SK-N-SH treated with all-trans-retinoic acid at 6 μM for 48 hours (cell line): ENCODE measurements at regions not wholly inside any gene's neighbourhood (a gene's known extent, or its start where the extent isn't known, plus 50 kb on each side); places are given as distances from the start of the nearest gene placed in this dataset.
A peak's percentile ranks its signal among the peaks of the same experiment; 100 is the strongest.

Experiments used
- ATAC-seq: fragments of 200-7000 bp; cut with Tn5 transposase; 3 replicates; pipeline ENCODE4 v1.9.1; 2020; ENCODE audit warnings: mild to moderate bottlenecking, moderate library complexity
- ARNTL ChIP-seq: fragments of 450-650 bp; formaldehyde crosslinking; IDR thresholded peaks from 2 replicates; pipeline ENCODE4 v1.5.0; 2020; ENCODE audit warnings: low read depth, mild to moderate bottlenecking, moderate library complexity, borderline replicate concordance
- BACH2 ChIP-seq: fragments of 250-450 bp; sonication (Bioruptor Pico); IDR thresholded peaks from 2 replicates; pipeline ENCODE4 v1.9.0; 2021; ENCODE audit warnings: mild to moderate bottlenecking, borderline replicate concordance
- CSDC2 ChIP-seq: fragments of 250-450 bp; sonication (Bioruptor Pico); IDR thresholded peaks from 2 replicates; pipeline ENCODE4 v1.5.0; 2020; ENCODE audit warnings: mild to moderate bottlenecking, moderate library complexity
- ESRRG ChIP-seq: fragments of 250-450 bp; sonication (Bioruptor Pico); IDR thresholded peaks from 2 replicates; pipeline ENCODE4 v1.6.1; 2021; ENCODE audit warnings: mild to moderate bottlenecking
- ISL1 ChIP-seq: fragments of 250-450 bp; sonication (Bioruptor Pico); IDR thresholded peaks from 2 replicates; pipeline ENCODE4 v2.1.2; 2022; ENCODE audit warnings: mild to moderate bottlenecking, moderate library complexity
- OSR1 ChIP-seq: fragments of 250-450 bp; sonication (Bioruptor Pico); IDR thresholded peaks from 2 replicates; pipeline ENCODE4 v1.8.0; 2022; ENCODE audit warnings: moderate library complexity, mild to moderate bottlenecking, inconsistent platforms
- PATZ1 ChIP-seq: fragments of 250-450 bp; sonication (Bioruptor Pico); IDR thresholded peaks from 2 replicates; pipeline ENCODE4 v1.8.0; 2020; ENCODE audit warnings: mild to moderate bottlenecking, moderate library complexity, borderline replicate concordance
- POU6F1 ChIP-seq: fragments of 250-450 bp; sonication (Bioruptor Pico); IDR thresholded peaks from 2 replicates; pipeline ENCODE4 v1.8.0; 2021; ENCODE audit warnings: low read depth, mild to moderate bottlenecking, moderate library complexity, borderline replicate concordance
- PPARA ChIP-seq: fragments of 250-450 bp; sonication (Bioruptor Pico); IDR thresholded peaks from 2 replicates; pipeline ENCODE4 v1.5.0; 2020; ENCODE audit warnings: mild to moderate bottlenecking, borderline replicate concordance
- RARB ChIP-seq: fragments of 250-450 bp; sonication (Bioruptor Pico); IDR thresholded peaks from 2 replicates; pipeline ENCODE4 v1.8.0; 2021; ENCODE audit warnings: mild to moderate bottlenecking, moderate library complexity
- SNAI2 ChIP-seq: fragments of 250-450 bp; sonication (Bioruptor Pico); IDR thresholded peaks from 2 replicates; pipeline ENCODE4 v1.5.0; 2020; ENCODE audit warnings: mild to moderate bottlenecking, moderate library complexity
- TCF4 ChIP-seq: fragments of 250-450 bp; sonication (Bioruptor Pico); IDR thresholded peaks from 2 replicates; pipeline ENCODE4 v1.8.0; 2021; ENCODE audit warnings: mild to moderate bottlenecking, moderate library complexity, borderline replicate concordance
- TOX ChIP-seq: fragments of 250-450 bp; sonication (Bioruptor Pico); IDR thresholded peaks from 2 replicates; pipeline ENCODE4 v1.8.0; 2021; ENCODE audit warnings: mild to moderate bottlenecking, moderate library complexity, borderline replicate concordance
- ZC3H10 ChIP-seq: fragments of 250-450 bp; sonication (Bioruptor Pico); IDR thresholded peaks from 2 replicates; pipeline ENCODE4 v1.5.1; 2021; ENCODE audit warnings: mild to moderate bottlenecking, moderate library complexity
- ZFP3 ChIP-seq: fragments of 250-450 bp; sonication (Bioruptor Pico); IDR thresholded peaks from 2 replicates; pipeline ENCODE4 v1.5.0; 2020; ENCODE audit warnings: mild to moderate bottlenecking, moderate library complexity
- ZFP30 ChIP-seq: fragments of 450-650 bp; formaldehyde crosslinking; IDR thresholded peaks from 2 replicates; pipeline ENCODE4 v1.5.0; 2022; ENCODE audit warnings: mild to moderate bottlenecking, moderate library complexity
- ZNF565 ChIP-seq: fragments of 450-650 bp; formaldehyde crosslinking; conservative IDR thresholded peaks from 2 replicates; pipeline ENCODE4 v1.5.0; 2020; ENCODE audit warnings: low read depth, mild to moderate bottlenecking, moderate library complexity
- ZNF70 ChIP-seq: fragments of 450-650 bp; formaldehyde crosslinking; IDR thresholded peaks from 2 replicates; pipeline ENCODE4 v1.5.0; 2020; ENCODE audit warnings: mild to moderate bottlenecking, moderate library complexity
- TF ChIP-seq, protein P1 (sequence below): fragments of 250-450 bp; sonication (Bioruptor Pico); IDR thresholded peaks from 2 replicates; pipeline ENCODE4 v1.5.1; 2021; ENCODE audit warnings: mild to moderate bottlenecking, moderate library complexity
- TF ChIP-seq, protein P2 (sequence below): fragments of 250-450 bp; sonication (Bioruptor Pico); IDR thresholded peaks from 2 replicates; pipeline ENCODE4 v1.5.1; 2020; ENCODE audit warnings: low read depth, mild to moderate bottlenecking, moderate library complexity
- TF ChIP-seq, protein P3 (sequence below): fragments of 250-450 bp; sonication (Bioruptor Pico); IDR thresholded peaks from 2 replicates; pipeline ENCODE4 v1.5.0; 2020; ENCODE audit warnings: mild to moderate bottlenecking, moderate library complexity

DNA sequence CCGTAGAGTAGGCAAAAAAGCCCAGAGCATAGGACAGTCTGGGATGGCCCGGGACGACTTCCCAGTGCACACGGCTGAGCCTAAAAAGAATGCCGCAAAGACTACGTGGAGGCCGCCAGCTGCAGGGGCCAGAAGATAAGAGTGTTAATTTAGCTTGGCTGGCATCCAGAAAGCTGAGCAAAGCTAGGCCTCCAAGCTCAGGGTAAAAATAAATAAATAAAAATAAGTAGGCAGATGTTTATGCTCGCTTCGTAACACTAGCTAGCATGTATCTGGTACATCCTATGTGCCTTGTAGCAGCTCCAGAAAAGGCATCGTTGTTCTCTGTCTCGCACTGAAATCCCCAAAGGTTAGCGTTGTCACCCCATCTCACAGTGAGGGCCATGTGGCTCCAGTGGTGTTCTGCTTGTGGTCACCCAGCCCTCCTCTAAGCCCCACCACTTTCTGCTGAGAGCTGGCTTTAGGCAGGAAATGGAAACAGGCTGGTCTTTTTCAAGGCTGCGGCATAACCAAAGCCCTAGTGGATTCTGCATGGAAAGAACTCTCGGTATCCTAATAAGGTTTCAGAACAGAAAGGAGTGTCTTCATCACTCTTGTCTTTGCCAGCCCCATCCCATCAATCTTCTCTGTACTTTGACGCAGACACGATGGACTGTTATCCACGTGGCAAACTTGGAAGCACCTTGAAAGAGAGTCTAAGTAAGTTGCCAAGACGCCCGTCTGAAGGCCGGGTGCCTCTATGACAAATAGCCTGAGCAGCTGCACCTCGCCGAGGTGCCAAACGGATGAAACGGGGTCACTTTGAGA, 58.1 kb upstream of the MEF2A start:
- no peak for TF ChIP-seq OSR1 (CRISPR knock-in tag)
- TF ChIP-seq ZC3H10: no peak
- TF ChIP-seq BACH2: no peak
- TF ChIP-seq, protein P1, sequence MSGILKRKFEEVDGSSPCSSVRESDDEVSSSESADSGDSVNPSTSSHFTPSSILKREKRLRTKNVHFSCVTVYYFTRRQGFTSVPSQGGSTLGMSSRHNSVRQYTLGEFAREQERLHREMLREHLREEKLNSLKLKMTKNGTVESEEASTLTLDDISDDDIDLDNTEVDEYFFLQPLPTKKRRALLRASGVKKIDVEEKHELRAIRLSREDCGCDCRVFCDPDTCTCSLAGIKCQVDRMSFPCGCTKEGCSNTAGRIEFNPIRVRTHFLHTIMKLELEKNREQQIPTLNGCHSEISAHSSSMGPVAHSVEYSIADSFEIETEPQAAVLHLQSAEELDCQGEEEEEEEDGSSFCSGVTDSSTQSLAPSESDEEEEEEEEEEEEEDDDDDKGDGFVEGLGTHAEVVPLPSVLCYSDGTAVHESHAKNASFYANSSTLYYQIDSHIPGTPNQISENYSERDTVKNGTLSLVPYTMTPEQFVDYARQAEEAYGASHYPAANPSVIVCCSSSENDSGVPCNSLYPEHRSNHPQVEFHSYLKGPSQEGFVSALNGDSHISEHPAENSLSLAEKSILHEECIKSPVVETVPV: no peak
- TF ChIP-seq, protein P2, sequence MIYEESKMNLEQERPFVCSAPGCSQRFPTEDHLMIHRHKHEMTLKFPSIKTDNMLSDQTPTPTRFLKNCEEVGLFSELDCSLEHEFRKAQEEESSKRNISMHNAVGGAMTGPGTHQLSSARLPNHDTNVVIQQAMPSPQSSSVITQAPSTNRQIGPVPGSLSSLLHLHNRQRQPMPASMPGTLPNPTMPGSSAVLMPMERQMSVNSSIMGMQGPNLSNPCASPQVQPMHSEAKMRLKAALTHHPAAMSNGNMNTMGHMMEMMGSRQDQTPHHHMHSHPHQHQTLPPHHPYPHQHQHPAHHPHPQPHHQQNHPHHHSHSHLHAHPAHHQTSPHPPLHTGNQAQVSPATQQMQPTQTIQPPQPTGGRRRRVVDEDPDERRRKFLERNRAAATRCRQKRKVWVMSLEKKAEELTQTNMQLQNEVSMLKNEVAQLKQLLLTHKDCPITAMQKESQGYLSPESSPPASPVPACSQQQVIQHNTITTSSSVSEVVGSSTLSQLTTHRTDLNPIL: no peak
- TF ChIP-seq ESRRG (CRISPR knock-in tag): no peak
- no peak for TF ChIP-seq PPARA (CRISPR knock-in tag)
- TF ChIP-seq TCF4: peak; percentile 27; the same call in 1 of the 2 replicates
- no peak for TF ChIP-seq PATZ1
- TF ChIP-seq, all 23 proteins: peak for 1
- peak; percentile 56 for ATAC-seq

GRCh38 chr15:99508311-99508645, 57.5 kb upstream of the MEF2A start:
- TF ChIP-seq SNAI2 (CRISPR knock-in tag): no peak
- TF ChIP-seq PATZ1: no peak
- no peak for TF ChIP-seq TOX (CRISPR knock-in tag)
- TF ChIP-seq ZNF565 (CRISPR knock-in tag): no peak
- no peak for TF ChIP-seq POU6F1 (CRISPR knock-in tag)
- no peak for TF ChIP-seq ESRRG (CRISPR knock-in tag)
- TF ChIP-seq, protein P1: no peak
- no peak for TF ChIP-seq RARB (CRISPR knock-in tag)
- ATAC-seq: no peak

DNA sequence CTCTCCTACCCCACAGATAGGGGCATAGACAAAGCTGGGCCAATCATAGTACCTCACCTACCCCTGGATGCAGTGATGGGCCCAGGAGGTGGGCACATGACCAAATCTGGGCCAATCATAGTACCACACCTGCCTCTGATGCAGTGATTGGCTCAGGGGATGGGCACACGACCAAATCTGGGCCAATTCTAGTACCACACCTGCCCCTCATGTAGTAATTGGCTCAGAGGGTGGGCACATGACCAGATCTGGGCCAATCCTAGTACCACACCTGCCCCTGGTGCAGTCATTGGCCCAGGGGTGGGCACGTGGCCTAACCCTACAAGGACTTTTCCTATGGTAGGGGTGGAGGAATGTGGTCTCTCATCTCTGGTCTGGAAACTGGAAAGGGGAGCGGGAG, 56.9 kb upstream of the MEF2A start:
- TF ChIP-seq ARNTL (no peak), ZFP3 (CRISPR knock-in tag) (no peak), ISL1 (CRISPR knock-in tag) (no peak), ZFP30 (CRISPR knock-in tag) (no peak), ZNF565 (CRISPR knock-in tag) (no peak), ZNF70 (CRISPR knock-in tag) (no peak), CSDC2 (CRISPR knock-in tag) (no peak), RARB (CRISPR knock-in tag) (no peak)
- TF ChIP-seq, protein P1: no peak
- TF ChIP-seq, protein P2: no peak
- TF ChIP-seq, protein P3, sequence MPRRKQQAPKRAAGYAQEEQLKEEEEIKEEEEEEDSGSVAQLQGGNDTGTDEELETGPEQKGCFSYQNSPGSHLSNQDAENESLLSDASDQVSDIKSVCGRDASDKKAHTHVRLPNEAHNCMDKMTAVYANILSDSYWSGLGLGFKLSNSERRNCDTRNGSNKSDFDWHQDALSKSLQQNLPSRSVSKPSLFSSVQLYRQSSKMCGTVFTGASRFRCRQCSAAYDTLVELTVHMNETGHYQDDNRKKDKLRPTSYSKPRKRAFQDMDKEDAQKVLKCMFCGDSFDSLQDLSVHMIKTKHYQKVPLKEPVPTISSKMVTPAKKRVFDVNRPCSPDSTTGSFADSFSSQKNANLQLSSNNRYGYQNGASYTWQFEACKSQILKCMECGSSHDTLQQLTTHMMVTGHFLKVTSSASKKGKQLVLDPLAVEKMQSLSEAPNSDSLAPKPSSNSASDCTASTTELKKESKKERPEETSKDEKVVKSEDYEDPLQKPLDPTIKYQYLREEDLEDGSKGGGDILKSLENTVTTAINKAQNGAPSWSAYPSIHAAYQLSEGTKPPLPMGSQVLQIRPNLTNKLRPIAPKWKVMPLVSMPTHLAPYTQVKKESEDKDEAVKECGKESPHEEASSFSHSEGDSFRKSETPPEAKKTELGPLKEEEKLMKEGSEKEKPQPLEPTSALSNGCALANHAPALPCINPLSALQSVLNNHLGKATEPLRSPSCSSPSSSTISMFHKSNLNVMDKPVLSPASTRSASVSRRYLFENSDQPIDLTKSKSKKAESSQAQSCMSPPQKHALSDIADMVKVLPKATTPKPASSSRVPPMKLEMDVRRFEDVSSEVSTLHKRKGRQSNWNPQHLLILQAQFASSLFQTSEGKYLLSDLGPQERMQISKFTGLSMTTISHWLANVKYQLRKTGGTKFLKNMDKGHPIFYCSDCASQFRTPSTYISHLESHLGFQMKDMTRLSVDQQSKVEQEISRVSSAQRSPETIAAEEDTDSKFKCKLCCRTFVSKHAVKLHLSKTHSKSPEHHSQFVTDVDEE: no peak
- ATAC-seq: no peak
